ENCODE measurements at regions not wholly inside any gene's neighbourhood (a gene's known extent, or its start where the extent isn't known, plus 50 kb on each side); places are given as distances from the start of the nearest gene placed in this dataset.
"Not testable (repeated sequence)": the region's sequence is repeated elsewhere in the genome, so short reads cannot be mapped to it uniquely, and the experiment has no call there.

GRCh38 chr7:106536079-106536478 is 124.9 kb downstream of the CCDC71L start:
- Histone ChIP-seq H3K36me3 (ENCODE audit: insufficient read depth, low read length) (no peaks in the 10 kb centered on the region; the same call in 1 of the 2 replicates), H3K9me3 (ENCODE audit: control insufficient read depth, insufficient read depth, low read length) (no peaks in the 10 kb centered on the region), H3K4me1 (ENCODE audit: insufficient read depth, low read length) (0 out of 2 replicates have a peak, but pooled peaks cover 4% of the 10 kb centered on the region), H3K9ac (ENCODE audit: low read depth, low read length) (no peak overlapping the region)

DNA sequence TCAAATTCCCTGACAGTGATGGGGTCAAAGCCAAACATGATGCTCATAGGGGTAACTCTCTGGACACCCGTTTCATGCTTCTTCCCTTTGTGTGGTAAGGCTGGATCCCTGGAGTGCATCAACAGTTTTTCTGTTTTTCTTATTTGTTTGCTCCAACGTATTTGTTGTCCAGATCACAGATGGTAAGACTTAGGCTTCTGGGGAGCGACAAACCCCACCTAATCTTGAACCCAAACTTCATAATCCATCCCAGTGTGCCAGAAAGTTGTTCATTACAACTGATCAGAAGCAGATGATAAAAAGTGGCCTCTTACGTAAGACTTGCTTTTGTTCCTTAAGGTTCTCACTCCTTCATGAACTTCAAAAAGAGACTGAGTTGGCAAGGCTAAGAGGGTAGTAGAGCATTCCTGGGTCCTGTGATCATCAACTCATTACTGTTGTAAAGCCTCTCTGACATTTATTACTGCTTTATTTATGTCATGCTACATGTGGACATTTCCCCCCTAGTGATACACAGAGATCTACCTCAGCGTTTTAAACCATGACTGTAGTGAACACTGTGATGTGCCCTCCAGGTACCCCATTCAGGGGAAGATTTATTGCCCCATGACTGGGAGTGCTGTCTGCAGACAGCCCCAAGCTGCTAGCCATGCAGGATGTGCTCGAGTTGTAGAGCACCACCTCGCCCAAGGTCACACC is 125.6 kb downstream of the CCDC71L start:
- Histone ChIP-seq H3K4me1 (ENCODE audit: insufficient read depth, low read length) (0 out of 2 replicates have a peak, but pooled peaks cover 4% of the 10 kb centered on the region), H3K9me3 (ENCODE audit: control insufficient read depth, insufficient read depth, low read length) (no peaks in the 10 kb centered on the region), H3K36me3 (ENCODE audit: insufficient read depth, low read length) (no peaks in the 10 kb centered on the region; the same call in 1 of the 2 replicates), H3K9ac (ENCODE audit: low read depth, low read length) (no peak overlapping the region)

DNA sequence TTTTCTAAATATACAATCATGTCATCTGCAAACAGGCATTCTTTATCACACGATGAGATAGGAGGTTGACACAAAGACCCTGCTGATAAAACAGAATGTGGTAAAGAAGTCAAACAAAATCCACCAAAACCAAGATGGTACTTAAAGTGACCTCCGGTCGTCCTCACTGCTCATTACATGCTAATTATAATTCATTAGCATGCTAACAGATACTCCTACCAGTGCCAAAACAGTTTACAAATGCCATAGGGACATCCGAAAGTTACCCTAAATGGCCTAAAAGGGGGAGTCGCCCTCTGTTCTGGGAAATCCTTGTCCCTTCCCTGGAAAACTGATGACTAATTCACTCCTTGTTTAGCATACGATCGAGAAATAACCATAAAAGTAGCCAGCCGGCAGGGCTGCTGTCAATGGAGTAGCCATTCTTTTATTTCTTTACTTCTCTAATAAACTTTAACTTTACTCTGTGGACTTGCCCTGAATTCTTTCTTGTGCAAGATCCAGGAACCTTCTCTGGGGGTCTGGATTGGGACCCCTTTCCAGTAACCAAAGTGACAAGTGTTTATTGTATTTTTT is 126.6 kb downstream of the CCDC71L start:
- Histone ChIP-seq H3K9ac (ENCODE audit: low read depth, low read length) (no peak overlapping the region), H3K36me3 (ENCODE audit: insufficient read depth, low read length) (no peaks in the 10 kb centered on the region; the same call in 1 of the 2 replicates), H3K9me3 (ENCODE audit: control insufficient read depth, insufficient read depth, low read length) (no peaks in the 10 kb centered on the region), H3K4me1 (ENCODE audit: insufficient read depth, low read length) (0 out of 2 replicates have a peak, but pooled peaks cover 4% of the 10 kb centered on the region)

- not testable (repeated sequence) for H3K36me3 ChIP-seq (ENCODE audit: insufficient read depth, low read length); H3K9me3 ChIP-seq (ENCODE audit: control insufficient read depth, insufficient read depth, low read length); H3K4me1 ChIP-seq (ENCODE audit: insufficient read depth, low read length); H3K9ac ChIP-seq (ENCODE audit: low read depth, low read length)
These were observed 130.8 kb downstream of the CCDC71L start for GRCh38 chr7:106530183-106530582.

DNA sequence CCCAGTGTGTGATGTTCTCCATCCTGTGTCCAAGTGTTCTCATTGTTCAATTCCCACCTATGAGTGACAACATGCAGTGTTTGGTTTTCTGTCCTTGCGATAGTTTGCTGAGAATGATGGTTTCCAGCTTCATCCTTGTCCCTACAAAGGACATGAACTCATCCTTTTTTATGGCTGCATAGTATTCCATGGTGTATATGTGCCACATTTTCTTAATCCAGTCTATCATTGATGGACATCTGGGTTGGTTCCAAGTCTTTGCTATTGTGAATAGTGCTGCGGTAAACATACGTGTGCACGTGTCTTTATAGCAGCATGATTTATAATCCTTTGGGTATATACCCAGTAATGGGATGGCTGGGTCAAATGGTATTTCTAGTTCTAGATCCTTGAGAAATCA is 134.3 kb downstream of the CCDC71L start:
- H3K36me3 ChIP-seq (ENCODE audit: insufficient read depth, low read length); H3K4me1 ChIP-seq (ENCODE audit: insufficient read depth, low read length); H3K9ac ChIP-seq (ENCODE audit: low read depth, low read length); H3K9me3 ChIP-seq (ENCODE audit: control insufficient read depth, insufficient read depth, low read length): not testable (repeated sequence)

DNA sequence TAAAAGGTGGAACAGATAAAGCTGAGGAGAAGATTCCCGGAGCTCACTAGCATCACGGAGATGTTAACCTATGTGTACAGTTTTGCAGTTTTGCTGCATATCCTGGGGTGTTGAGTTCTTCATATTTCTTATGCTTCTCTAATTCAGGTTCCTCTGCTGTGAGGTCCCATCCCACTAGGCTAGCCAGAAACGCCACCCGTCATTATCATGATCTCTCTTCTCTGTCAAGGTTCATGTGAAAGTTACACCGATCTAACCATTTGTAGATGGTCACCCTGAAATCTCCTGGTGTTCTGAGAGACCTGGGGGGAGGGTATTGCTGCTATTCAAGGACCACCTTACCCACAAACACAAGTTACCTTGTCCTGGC is 136.3 kb downstream of the CCDC71L start:
- no peaks in the 10 kb centered on the region; the same call in 1 of the 2 replicates for H3K4me1 ChIP-seq (ENCODE audit: insufficient read depth, low read length)
- no peaks in the 10 kb centered on the region for H3K9me3 ChIP-seq (ENCODE audit: control insufficient read depth, insufficient read depth, low read length)
- H3K36me3 ChIP-seq (ENCODE audit: insufficient read depth, low read length): no peaks in the 10 kb centered on the region
- H3K9ac ChIP-seq (ENCODE audit: low read depth, low read length): no peak overlapping the region

- no peak overlapping the region for H3K9ac ChIP-seq (ENCODE audit: low read depth, low read length)
- H3K36me3 ChIP-seq (ENCODE audit: insufficient read depth, low read length): no peaks in the 10 kb centered on the region
- no peaks in the 10 kb centered on the region; the same call in 1 of the 2 replicates for H3K4me1 ChIP-seq (ENCODE audit: insufficient read depth, low read length)
- no peaks in the 10 kb centered on the region for H3K9me3 ChIP-seq (ENCODE audit: control insufficient read depth, insufficient read depth, low read length)
These were observed 137.5 kb downstream of the CCDC71L start for GRCh38 chr7:106523482-106523881.

DNA sequence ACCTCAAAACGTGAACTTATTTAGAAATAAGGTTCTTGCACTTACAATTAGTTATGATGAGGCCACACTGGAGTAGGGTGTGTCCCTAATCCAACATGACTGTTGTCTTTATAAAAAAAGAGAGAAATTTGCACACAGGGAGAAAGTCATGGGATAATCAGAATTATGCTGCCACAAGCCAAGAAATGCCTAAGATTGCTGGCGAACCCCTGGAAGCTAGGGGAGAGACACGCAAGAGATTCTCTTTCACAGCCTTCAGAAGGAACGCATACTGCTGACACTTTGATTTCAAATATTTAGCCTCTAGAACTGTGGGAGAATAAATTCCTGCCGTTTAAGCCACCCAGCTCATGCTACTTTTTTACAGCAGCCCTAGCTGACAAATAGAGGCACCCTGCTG is 138.3 kb downstream of the CCDC71L start:
- no peaks in the 10 kb centered on the region; the same call in 1 of the 2 replicates for H3K4me1 ChIP-seq (ENCODE audit: insufficient read depth, low read length)
- no peaks in the 10 kb centered on the region for H3K9me3 ChIP-seq (ENCODE audit: control insufficient read depth, insufficient read depth, low read length)
- no peak overlapping the region for H3K9ac ChIP-seq (ENCODE audit: low read depth, low read length)
- H3K36me3 ChIP-seq (ENCODE audit: insufficient read depth, low read length): no peaks in the 10 kb centered on the region

- H3K9me3 ChIP-seq (ENCODE audit: control insufficient read depth, insufficient read depth, low read length): no peaks in the 10 kb centered on the region
- no peak overlapping the region for H3K9ac ChIP-seq (ENCODE audit: low read depth, low read length)
- no peaks in the 10 kb centered on the region; the same call in 1 of the 2 replicates for H3K4me1 ChIP-seq (ENCODE audit: insufficient read depth, low read length)
- no peaks in the 10 kb centered on the region for H3K36me3 ChIP-seq (ENCODE audit: insufficient read depth, low read length)
These were observed 139.4 kb downstream of the CCDC71L start for GRCh38 chr7:106521541-106521940.

GRCh38 chr7:106520962-106521514 is 139.9 kb downstream of the CCDC71L start:
- no peaks in the 10 kb centered on the region; the same call in 1 of the 2 replicates for H3K4me1 ChIP-seq (ENCODE audit: insufficient read depth, low read length)
- H3K36me3 ChIP-seq (ENCODE audit: insufficient read depth, low read length): no peaks in the 10 kb centered on the region
- H3K9ac ChIP-seq (ENCODE audit: low read depth, low read length): no peak overlapping the region
- no peaks in the 10 kb centered on the region for H3K9me3 ChIP-seq (ENCODE audit: control insufficient read depth, insufficient read depth, low read length)

GRCh38 chr7:106518967-106519366 is 142.0 kb downstream of the CCDC71L start:
- Histone ChIP-seq H3K36me3 (ENCODE audit: insufficient read depth, low read length) (no peaks in the 10 kb centered on the region), H3K9ac (ENCODE audit: low read depth, low read length) (no peak overlapping the region), H3K4me1 (ENCODE audit: insufficient read depth, low read length) (no peaks in the 10 kb centered on the region; the same call in 1 of the 2 replicates), H3K9me3 (ENCODE audit: control insufficient read depth, insufficient read depth, low read length) (no peaks in the 10 kb centered on the region)

- Histone ChIP-seq H3K4me1 (ENCODE audit: insufficient read depth, low read length) (no peaks in the 10 kb centered on the region; the same call in 1 of the 2 replicates), H3K36me3 (ENCODE audit: insufficient read depth, low read length) (no peaks in the 10 kb centered on the region), H3K9ac (ENCODE audit: low read depth, low read length) (no peak overlapping the region), H3K9me3 (ENCODE audit: control insufficient read depth, insufficient read depth, low read length) (no peaks in the 10 kb centered on the region)
These were observed 142.7 kb downstream of the CCDC71L start for GRCh38 chr7:106518239-106518638.

DNA sequence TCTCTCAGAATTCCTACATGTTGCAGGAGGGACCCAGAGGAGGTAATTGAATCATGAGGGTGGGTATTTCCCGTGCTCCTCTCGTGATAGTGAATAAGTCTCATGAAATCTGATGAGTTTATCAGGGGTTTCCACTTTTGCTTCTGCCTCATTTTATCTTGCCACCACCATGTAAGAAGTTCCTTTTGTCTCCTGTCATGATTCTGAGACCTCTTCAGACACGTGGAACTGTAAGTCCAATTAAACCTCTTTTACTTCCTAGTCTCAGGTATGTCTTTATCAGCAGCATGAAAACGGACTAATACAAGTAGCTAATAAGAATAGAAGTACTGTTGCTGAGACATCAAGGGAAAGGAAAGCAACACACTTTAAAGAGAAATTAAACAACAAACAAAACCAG is 143.4 kb downstream of the CCDC71L start:
- Histone ChIP-seq H3K36me3 (ENCODE audit: insufficient read depth, low read length) (no peaks in the 10 kb centered on the region), H3K9me3 (ENCODE audit: control insufficient read depth, insufficient read depth, low read length) (no peaks in the 10 kb centered on the region), H3K4me1 (ENCODE audit: insufficient read depth, low read length) (no peaks in the 10 kb centered on the region; the same call in 1 of the 2 replicates), H3K9ac (ENCODE audit: low read depth, low read length) (no peak overlapping the region)

DNA sequence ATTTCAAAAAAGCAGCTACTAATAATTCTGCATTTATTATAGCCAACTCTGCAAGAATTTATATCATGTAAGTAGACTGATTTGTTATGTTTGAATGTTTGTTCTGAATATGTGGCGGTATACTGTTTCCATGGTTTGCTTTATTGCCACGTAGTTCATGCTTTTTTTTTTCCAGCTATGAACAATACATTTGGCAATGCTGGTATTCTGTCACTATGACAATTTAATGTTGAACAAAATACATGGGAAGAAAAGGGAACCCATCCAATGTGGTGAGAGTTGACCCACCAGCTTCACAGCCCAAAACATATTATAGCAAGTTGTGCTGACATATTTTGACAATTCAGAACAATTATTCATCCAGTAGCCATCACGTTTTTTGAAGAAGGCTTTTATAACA is 145.6 kb downstream of the CCDC71L start:
- Histone ChIP-seq H3K9me3 (ENCODE audit: control insufficient read depth, insufficient read depth, low read length) (no peaks in the 10 kb centered on the region), H3K4me1 (ENCODE audit: insufficient read depth, low read length) (no peaks in the 10 kb centered on the region), H3K36me3 (ENCODE audit: insufficient read depth, low read length) (no peaks in the 10 kb centered on the region), H3K9ac (ENCODE audit: low read depth, low read length) (no peak overlapping the region)

DNA sequence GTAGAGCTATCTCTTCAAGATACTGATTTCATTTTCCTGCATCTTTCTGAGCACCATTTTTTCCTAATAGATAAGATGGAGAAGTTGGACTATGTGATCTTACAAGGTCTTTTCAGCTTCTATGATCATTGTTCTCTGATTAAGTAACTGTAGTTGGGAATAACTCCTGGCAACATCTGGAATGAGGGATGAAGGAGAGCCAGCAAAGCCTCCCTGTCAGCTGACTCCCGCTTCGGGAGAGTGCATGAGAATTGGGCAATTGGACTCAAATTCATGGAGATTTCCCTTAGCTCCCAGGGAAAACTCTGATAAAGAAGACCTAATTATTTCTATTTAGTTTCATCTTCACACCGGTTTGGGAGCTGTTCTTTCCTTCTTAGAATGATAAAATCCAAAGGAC is 146.1 kb downstream of the CCDC71L start:
- no peaks in the 10 kb centered on the region for H3K36me3 ChIP-seq (ENCODE audit: insufficient read depth, low read length)
- no peaks in the 10 kb centered on the region for H3K9me3 ChIP-seq (ENCODE audit: control insufficient read depth, insufficient read depth, low read length)
- H3K9ac ChIP-seq (ENCODE audit: low read depth, low read length): no peak overlapping the region
- H3K4me1 ChIP-seq (ENCODE audit: insufficient read depth, low read length): no peaks in the 10 kb centered on the region

All from ES-I3 (cell line).